ENCODE measurements at regions not wholly inside any gene's neighbourhood (a gene's known extent, or its start where the extent isn't known, plus 50 kb on each side); places are given as distances from the start of the nearest gene placed in this dataset.

DNA sequence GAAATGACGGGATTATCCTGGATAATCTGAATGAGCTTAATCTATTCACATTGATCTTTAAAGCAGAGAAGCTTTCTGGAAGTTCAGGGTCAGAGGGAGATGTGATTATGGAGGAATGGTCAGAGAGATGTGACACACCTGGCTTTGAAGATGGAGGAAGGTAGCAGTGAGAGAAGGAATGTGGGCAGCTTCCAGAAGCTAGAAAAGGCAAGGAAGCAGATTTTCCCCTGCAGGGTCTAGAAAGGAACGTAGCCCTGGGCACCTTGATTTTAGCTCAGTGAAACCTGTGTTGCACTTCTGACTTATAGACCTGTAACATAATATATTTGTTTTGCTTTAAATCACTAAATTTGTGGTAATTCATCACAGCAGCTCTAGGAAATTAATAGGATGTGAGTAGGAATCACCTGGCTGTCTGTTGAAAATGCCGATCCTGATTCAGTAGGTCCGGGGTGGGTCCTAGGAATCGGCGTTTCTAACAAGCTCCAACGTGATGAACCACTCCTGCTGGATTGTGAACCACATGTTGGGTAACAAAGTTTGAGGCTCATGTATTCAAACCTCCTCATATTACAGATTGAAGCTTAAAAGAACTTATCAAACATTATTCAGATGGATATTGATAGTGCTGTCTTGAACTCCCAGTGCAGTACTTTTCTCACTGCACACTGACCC, 157.0 kb downstream of the GJA1 start:
- ATAC-seq, result no peak
- Histone ChIP-seq H3K27ac (ENCODE audit: low read length) (no peak overlapping the region), H3K4me3 (ENCODE audit: low read length) (no peak overlapping the region), H3K4me1 (ENCODE audit: control insufficient read depth, insufficient read depth, low read length) (no peaks in the 10 kb centered on the region), H3K9me3 (ENCODE audit: control insufficient read depth, insufficient read depth, low read length) (no peaks in the 10 kb centered on the region), H3K27me3 (ENCODE audit: control insufficient read depth, insufficient read depth, low read length) (no peaks in the 10 kb centered on the region), H3K36me3 (ENCODE audit: control insufficient read depth, insufficient read depth, low read length) (no peaks in the 10 kb centered on the region)
- 79% methylated on average over 7 of the region's 7 CpGs for whole genome bisulfite sequencing (ENCODE audit: insufficient coverage)
- H3K4me3 Mint-ChIP-seq, result no peak overlapping the region
- H3K27me3 Mint-ChIP-seq (ENCODE audit: low read depth in 2 of 2), result no peaks in the 10 kb centered on the region
- no peak for DNase-seq
- H3K4me1 Mint-ChIP-seq, result no peaks in the 10 kb centered on the region
- peaks cover 3% of the 10 kb centered on the region in 2 donors for H3K9me3 Mint-ChIP-seq
- H3K27ac Mint-ChIP-seq, result no peak overlapping the region
- TF ChIP-seq, protein P1, sequence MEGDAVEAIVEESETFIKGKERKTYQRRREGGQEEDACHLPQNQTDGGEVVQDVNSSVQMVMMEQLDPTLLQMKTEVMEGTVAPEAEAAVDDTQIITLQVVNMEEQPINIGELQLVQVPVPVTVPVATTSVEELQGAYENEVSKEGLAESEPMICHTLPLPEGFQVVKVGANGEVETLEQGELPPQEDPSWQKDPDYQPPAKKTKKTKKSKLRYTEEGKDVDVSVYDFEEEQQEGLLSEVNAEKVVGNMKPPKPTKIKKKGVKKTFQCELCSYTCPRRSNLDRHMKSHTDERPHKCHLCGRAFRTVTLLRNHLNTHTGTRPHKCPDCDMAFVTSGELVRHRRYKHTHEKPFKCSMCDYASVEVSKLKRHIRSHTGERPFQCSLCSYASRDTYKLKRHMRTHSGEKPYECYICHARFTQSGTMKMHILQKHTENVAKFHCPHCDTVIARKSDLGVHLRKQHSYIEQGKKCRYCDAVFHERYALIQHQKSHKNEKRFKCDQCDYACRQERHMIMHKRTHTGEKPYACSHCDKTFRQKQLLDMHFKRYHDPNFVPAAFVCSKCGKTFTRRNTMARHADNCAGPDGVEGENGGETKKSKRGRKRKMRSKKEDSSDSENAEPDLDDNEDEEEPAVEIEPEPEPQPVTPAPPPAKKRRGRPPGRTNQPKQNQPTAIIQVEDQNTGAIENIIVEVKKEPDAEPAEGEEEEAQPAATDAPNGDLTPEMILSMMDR (IDR thresholded peaks at IDR 0.05), result no peak
- no peaks in the 10 kb centered on the region for H3K36me3 Mint-ChIP-seq
- intact Hi-C loops (cut with micrococcal nuclease), result no loop called here

DNA sequence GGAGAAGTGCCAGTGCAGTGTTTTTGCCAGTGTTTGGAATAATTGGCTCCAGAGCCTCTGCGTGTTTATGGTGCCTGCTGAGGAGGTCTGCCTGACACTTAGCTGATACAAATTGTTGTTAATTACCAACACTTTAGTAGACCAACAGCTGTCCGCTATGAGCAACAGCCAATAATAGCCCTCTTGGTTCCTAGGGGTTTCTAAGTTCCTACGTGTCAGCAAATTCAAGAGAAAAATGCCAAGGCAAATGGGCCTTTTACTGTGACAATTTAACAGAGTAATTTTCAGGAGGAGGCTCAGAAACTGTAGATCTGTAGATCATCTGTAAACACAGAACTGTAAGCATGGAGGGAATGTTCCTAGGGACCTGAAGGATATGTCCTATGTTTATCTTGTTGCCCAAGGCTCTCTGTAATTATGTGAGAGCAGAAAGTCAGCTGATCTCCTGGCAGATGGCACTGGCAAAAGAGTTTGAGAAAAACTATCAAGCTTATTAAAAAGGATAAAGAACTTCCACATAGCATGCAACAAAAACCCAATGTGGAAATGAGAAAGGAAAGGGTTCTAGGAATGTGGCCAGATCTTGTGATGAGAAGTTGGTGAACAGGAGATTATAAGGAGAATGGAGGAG, 157.7 kb downstream of the GJA1 start:
- 73% methylated on average over 3 of the region's 3 CpGs for WGBS (ENCODE audit: insufficient coverage)
- no peaks in the 10 kb centered on the region for H3K36me3 Mint-ChIP-seq

DNA sequence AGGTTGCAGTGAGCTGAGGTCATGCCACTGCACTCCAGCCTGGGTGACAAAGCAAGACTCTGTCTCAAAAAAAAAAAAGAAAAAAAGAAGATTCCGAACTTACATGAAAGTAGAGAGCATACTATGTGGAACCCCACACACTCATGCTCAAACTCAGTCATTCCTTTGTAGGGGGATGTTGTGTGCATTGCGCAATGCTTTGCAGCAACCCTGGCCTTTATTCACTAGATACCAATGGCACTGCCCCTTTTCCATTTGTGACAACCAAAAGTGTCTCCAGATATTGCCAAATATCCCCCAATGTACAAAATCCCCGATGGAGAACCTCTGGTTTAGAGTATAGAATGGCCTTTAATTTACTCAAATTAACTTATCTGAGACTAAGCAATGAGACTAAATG, 158.6 kb downstream of the GJA1 start:
- H3K27me3 Mint-ChIP-seq (ENCODE audit: low read depth in 2 of 2), result no peaks in the 10 kb centered on the region
- WGBS (ENCODE audit: insufficient coverage), result no CpG with 5 or more reads among the region's 3 CpGs
- H3K4me1 Mint-ChIP-seq, result no peaks in the 10 kb centered on the region
- no peak overlapping the region for H3K27ac Mint-ChIP-seq
- H3K36me3 Mint-ChIP-seq, result no peaks in the 10 kb centered on the region
- ATAC-seq (no peak), DNase-seq (no peak)
- no peaks in the 10 kb centered on the region for H3K4me1 ChIP-seq (ENCODE audit: control insufficient read depth, insufficient read depth, low read length)
- intact Hi-C loops (cut with micrococcal nuclease), result no loop called here
- no peak overlapping the region for H3K27ac ChIP-seq (ENCODE audit: low read length)
- H3K9me3 Mint-ChIP-seq, result peaks cover 3% of the 10 kb centered on the region in 2 donors
- no peaks in the 10 kb centered on the region for H3K36me3 ChIP-seq (ENCODE audit: control insufficient read depth, insufficient read depth, low read length)
- no peak overlapping the region for H3K4me3 ChIP-seq (ENCODE audit: low read length)
- H3K9me3 ChIP-seq (ENCODE audit: control insufficient read depth, insufficient read depth, low read length), result no peaks in the 10 kb centered on the region
- no peaks in the 10 kb centered on the region for H3K27me3 ChIP-seq (ENCODE audit: control insufficient read depth, insufficient read depth, low read length)
- no peak overlapping the region for H3K4me3 Mint-ChIP-seq
- TF ChIP-seq, protein P1 (IDR thresholded peaks at IDR 0.05), result no peak

More for the DNA sequence above, 157.7 kb downstream of the GJA1 start:
- no peak for ATAC-seq
- H3K9me3 ChIP-seq (ENCODE audit: control insufficient read depth, insufficient read depth, low read length), result no peaks in the 10 kb centered on the region
- H3K27me3 ChIP-seq (ENCODE audit: control insufficient read depth, insufficient read depth, low read length), result no peaks in the 10 kb centered on the region
- TF ChIP-seq, protein P1 (IDR thresholded peaks at IDR 0.05), result no peak
- Mint-ChIP-seq H3K27ac (no peak overlapping the region), H3K9me3 (peaks cover 3% of the 10 kb centered on the region in 2 donors), H3K27me3 (ENCODE audit: low read depth in 2 of 2) (no peaks in the 10 kb centered on the region), H3K4me3 (no peak overlapping the region), H3K4me1 (no peaks in the 10 kb centered on the region)
- DNase-seq, result no peak
- H3K4me3 ChIP-seq (ENCODE audit: low read length), result no peak overlapping the region
- no peak overlapping the region for H3K27ac ChIP-seq (ENCODE audit: low read length)
- H3K36me3 ChIP-seq (ENCODE audit: control insufficient read depth, insufficient read depth, low read length), result no peaks in the 10 kb centered on the region
- intact Hi-C loops (cut with micrococcal nuclease), result no loop called here
- no peaks in the 10 kb centered on the region for H3K4me1 ChIP-seq (ENCODE audit: control insufficient read depth, insufficient read depth, low read length)

DNA sequence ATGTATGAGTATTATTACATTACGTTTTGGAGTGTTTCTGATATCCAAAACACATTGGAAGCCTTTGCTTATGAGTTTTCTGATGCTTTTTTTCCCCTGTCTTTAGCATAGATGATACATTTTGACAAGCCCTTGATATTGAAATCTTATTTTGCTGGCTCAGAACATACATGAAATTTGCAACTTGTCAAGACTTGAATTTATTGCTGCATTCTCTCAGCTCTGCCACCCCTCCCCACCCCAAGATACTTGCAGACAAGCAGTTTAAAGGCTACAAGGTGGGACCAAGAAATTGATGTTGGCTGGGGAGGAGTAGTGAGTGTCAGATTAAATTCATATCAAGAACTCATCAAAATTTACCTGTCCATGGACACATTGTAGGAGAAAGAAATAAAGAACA, 160.2 kb downstream of the GJA1 start:
- no peak for DNase-seq
- Mint-ChIP-seq H3K27me3 (ENCODE audit: low read depth in 2 of 2) (no peaks in the 10 kb centered on the region), H3K4me1 (no peaks in the 10 kb centered on the region), H3K27ac (no peak overlapping the region), H3K36me3 (no peaks in the 10 kb centered on the region), H3K4me3 (no peak overlapping the region), H3K9me3 (no peaks in the 10 kb centered on the region)
- no peak overlapping the region for H3K27ac ChIP-seq (ENCODE audit: low read length)
- H3K4me3 ChIP-seq (ENCODE audit: low read length), result no peak overlapping the region
- no peaks in the 10 kb centered on the region for H3K36me3 ChIP-seq (ENCODE audit: control insufficient read depth, insufficient read depth, low read length)
- WGBS (ENCODE audit: insufficient coverage), result 57% methylated on average over 1 of the region's 1 CpG
- no peak for ATAC-seq
- intact Hi-C loops (cut with micrococcal nuclease), result no loop called here
- TF ChIP-seq, protein P1 (IDR thresholded peaks at IDR 0.05), result no peak
- H3K27me3 ChIP-seq (ENCODE audit: control insufficient read depth, insufficient read depth, low read length), result no peaks in the 10 kb centered on the region
- H3K9me3 ChIP-seq (ENCODE audit: control insufficient read depth, insufficient read depth, low read length), result no peaks in the 10 kb centered on the region
- no peaks in the 10 kb centered on the region for H3K4me1 ChIP-seq (ENCODE audit: control insufficient read depth, insufficient read depth, low read length)
